ENCODE measurements at regions not wholly inside any gene's neighbourhood (a gene's known extent, or its start where the extent isn't known, plus 50 kb on each side); places are given as distances from the start of the nearest gene placed in this dataset.

DNA sequence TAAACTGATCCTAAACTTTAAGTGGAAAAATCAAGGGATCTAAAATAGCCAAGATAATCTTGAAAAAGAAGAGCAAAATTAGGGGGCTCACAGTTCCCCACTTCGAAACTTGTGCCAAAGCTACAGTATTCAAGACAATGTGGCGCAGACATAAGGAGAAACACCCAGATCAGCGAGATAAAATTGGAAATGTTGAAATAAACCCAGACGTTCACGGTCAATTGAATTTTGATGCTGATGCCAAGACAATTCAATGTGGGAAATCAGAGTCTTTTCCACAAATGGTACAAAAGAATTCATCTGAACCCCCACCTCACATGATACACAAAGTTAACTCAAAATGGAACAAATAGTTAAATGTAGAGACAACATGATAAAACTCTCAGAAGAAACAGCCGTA is 601.6 kb downstream of the BRD1 start:
- DNase-seq (ENCODE audit: low spot score in 2 of 2), result no peak
- WGBS, 2 donors, result 70 to 74% methylated on average over 6 of the region's 6 CpGs

DNA sequence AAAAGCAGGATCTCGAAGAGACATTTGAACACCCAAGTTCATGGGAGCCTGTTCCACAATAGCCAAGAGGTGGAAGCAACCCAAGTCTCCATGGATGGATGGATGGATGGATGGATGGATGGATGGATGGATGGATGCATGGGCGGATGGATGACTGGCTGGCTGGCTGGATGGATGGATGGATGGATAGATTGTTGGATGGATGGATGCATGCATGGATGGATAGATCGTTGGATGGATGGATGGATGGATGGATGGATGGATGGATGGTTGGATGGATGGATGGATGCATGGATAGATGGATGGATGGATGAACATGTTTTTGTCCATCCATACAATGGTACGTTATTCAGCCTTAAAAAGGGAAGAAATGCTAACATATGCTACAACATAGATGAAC is 603.4 kb downstream of the BRD1 start:
- WGBS, 2 donors, result 81 to 83% methylated on average over 4 of the region's 4 CpGs
- H3K4me1 ChIP-seq, result no peaks in the 10 kb centered on the region
- H3K27ac ChIP-seq, result no peak overlapping the region
- DNase-seq (ENCODE audit: low spot score in 2 of 2), result no peak
- H3K9me3 ChIP-seq, result no peaks in the 10 kb centered on the region
- no peaks in the 10 kb centered on the region for H3K36me3 ChIP-seq
- TF ChIP-seq POLR2A (IDR thresholded peaks at IDR 0.05) (no peak), EP300 (IDR thresholded peaks at IDR 0.05) (no peak)
- TF ChIP-seq, protein P1, sequence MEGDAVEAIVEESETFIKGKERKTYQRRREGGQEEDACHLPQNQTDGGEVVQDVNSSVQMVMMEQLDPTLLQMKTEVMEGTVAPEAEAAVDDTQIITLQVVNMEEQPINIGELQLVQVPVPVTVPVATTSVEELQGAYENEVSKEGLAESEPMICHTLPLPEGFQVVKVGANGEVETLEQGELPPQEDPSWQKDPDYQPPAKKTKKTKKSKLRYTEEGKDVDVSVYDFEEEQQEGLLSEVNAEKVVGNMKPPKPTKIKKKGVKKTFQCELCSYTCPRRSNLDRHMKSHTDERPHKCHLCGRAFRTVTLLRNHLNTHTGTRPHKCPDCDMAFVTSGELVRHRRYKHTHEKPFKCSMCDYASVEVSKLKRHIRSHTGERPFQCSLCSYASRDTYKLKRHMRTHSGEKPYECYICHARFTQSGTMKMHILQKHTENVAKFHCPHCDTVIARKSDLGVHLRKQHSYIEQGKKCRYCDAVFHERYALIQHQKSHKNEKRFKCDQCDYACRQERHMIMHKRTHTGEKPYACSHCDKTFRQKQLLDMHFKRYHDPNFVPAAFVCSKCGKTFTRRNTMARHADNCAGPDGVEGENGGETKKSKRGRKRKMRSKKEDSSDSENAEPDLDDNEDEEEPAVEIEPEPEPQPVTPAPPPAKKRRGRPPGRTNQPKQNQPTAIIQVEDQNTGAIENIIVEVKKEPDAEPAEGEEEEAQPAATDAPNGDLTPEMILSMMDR (IDR thresholded peaks at IDR 0.05), result no peak
- H3K27me3 ChIP-seq, result no peaks in the 10 kb centered on the region
- H3K4me3 ChIP-seq, result no peak overlapping the region

More for the DNA sequence above, 601.6 kb downstream of the BRD1 start:
- Histone ChIP-seq H3K27me3 (no peaks in the 10 kb centered on the region), H3K27ac (no peak overlapping the region), H3K4me3 (no peak overlapping the region), H3K36me3 (no peaks in the 10 kb centered on the region), H3K4me1 (no peaks in the 10 kb centered on the region), H3K9me3 (no peaks in the 10 kb centered on the region)
- TF ChIP-seq EP300 (IDR thresholded peaks at IDR 0.05), result no peak
- TF ChIP-seq, protein P1 (IDR thresholded peaks at IDR 0.05), result no peak
- TF ChIP-seq POLR2A (IDR thresholded peaks at IDR 0.05), result no peak

DNA sequence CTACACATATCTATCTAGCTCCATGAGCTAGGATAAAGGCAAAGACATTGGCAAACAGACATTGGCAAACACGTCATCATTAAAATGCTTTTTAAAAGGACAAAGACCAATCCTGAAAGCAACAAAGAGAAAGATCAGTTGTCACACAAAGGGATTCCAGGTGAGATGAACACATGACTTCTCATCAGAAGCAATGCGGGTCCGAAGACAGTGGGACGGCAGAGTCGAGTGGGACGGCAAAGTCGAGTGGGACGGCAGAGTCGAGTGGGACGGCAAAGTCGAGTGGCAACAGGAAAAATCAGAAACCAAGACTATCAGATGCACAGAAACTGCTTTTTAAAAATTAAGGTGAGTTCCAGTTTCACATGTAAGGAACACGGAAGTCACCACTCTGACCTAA is 609.5 kb downstream of the BRD1 start:
- 87 to 88% methylated on average over 12 of the region's 12 CpGs for WGBS, 2 donors
- TF ChIP-seq, protein P1 (IDR thresholded peaks at IDR 0.05), result no peak
- TF ChIP-seq EP300 (IDR thresholded peaks at IDR 0.05) (no peak), POLR2A (IDR thresholded peaks at IDR 0.05) (no peak)

DNA sequence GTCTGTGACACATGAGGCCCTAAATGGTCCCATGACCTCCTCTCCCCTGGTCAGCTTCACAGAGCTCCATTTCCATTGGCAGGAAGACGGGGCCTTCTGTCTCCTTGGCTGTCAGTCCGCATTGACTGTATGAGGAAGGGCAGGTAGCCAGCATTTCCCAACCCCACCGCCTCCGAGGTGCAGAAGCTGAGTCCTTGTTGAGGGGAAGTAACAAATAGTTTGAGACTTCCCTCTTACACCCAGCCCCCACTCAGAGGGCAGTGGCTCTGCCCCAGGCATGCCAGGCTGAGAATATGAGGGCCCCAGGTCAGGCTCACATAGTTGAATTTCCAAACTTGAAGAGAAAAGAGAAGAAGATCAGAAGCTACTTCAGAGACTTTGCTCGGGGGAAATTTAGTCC is 611.1 kb downstream of the BRD1 start:
- Histone ChIP-seq H3K4me1 (no peaks in the 10 kb centered on the region), H3K4me3 (no peak overlapping the region), H3K27ac (no peak overlapping the region), H3K9me3 (peaks cover 0 to 17% (median 0%) of the 10 kb centered on the region in 4 donors), H3K36me3 (no peaks in the 10 kb centered on the region), H3K27me3 (no peaks in the 10 kb centered on the region)
- DNase-seq (ENCODE audit: low spot score in 2 of 2), result no peak
- WGBS, 2 donors, result 55% methylated on average over 5 of the region's 5 CpGs
- TF ChIP-seq, protein P1 (IDR thresholded peaks at IDR 0.05), result no peak
- TF ChIP-seq POLR2A (IDR thresholded peaks at IDR 0.05) (no peak), EP300 (IDR thresholded peaks at IDR 0.05) (no peak)

More for the DNA sequence above, 609.5 kb downstream of the BRD1 start:
- peaks cover 0 to 17% (median 0%) of the 10 kb centered on the region in 4 donors for H3K9me3 ChIP-seq
- H3K36me3 ChIP-seq, result no peaks in the 10 kb centered on the region
- H3K27ac ChIP-seq, result no peak overlapping the region
- DNase-seq (ENCODE audit: low spot score in 2 of 2), result no peak
- H3K4me3 ChIP-seq, result no peak overlapping the region
- H3K4me1 ChIP-seq, result no peaks in the 10 kb centered on the region
- H3K27me3 ChIP-seq, result no peaks in the 10 kb centered on the region

DNA sequence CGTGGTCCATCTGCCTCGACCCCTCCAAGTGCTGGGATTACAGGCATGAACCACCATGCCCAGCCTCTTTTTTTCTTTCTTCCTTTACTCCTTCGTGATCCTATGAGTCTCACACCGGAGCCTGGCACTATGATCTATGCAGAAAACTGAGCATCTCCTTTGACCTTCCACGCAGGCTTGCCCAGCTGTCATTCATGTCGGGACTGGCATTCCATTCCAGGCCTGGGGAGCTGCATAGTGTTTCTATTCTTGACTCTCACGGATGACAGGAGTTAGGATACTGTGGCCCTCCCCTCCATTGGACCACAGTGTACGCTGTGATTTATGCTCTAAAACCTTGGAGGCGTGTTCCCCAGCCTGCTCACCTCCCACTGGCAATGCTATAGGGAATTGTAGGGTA is 611.8 kb downstream of the BRD1 start:
- Histone ChIP-seq H3K4me1 (no peaks in the 10 kb centered on the region), H3K36me3 (no peaks in the 10 kb centered on the region), H3K27ac (no peak overlapping the region), H3K9me3 (peaks cover 0 to 17% (median 0%) of the 10 kb centered on the region in 4 donors), H3K27me3 (no peaks in the 10 kb centered on the region), H3K4me3 (no peak overlapping the region)
- no peak for TF ChIP-seq POLR2A (IDR thresholded peaks at IDR 0.05)
- DNase-seq (ENCODE audit: low spot score in 2 of 2), result no peak
- 78 to 85% methylated on average over 9 of the region's 9 CpGs for WGBS, 2 donors

DNA sequence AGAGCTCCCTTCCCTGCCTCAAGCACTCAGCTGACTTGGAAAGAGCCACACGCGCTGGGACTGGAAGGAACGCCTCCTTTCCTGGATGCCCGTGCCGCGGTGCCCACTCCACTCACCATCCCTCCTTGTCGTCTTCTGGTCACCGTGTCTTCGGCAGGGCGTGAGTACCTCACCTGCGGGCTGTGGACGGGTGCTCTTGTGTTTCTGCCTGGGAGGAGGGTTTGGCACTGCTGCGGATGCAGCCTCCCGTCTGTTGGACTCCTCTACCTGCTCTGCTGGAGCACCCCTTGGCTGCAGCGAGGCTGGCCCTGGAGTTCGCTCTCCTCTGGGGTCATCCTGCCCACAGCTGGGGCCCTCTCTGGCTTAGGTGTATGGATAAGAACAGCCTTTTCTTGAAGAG is 612.7 kb downstream of the BRD1 start:
- WGBS, 2 donors, result 89 to 91% methylated on average over 16 of the region's 16 CpGs
- H3K27ac ChIP-seq, result no peak overlapping the region
- no peaks in the 10 kb centered on the region for H3K4me1 ChIP-seq
- H3K36me3 ChIP-seq, result no peaks in the 10 kb centered on the region
- H3K4me3 ChIP-seq, result no peak overlapping the region
- DNase-seq (ENCODE audit: low spot score in 2 of 2), result no peak
- TF ChIP-seq EP300 (IDR thresholded peaks at IDR 0.05), result no peak
- TF ChIP-seq, protein P1 (IDR thresholded peaks at IDR 0.05), result no peak
- no peak for TF ChIP-seq POLR2A (IDR thresholded peaks at IDR 0.05)
- H3K9me3 ChIP-seq, result peaks cover 0 to 17% (median 0%) of the 10 kb centered on the region in 4 donors
- H3K27me3 ChIP-seq, result no peaks in the 10 kb centered on the region

All from tibial nerve (tissue), 4 donors.